ENCODE measurements at regions not wholly inside any gene's neighbourhood (a gene's known extent, or its start where the extent isn't known, plus 50 kb on each side); places are given as distances from the start of the nearest gene placed in this dataset.
"Not testable (repeated sequence)": the region's sequence is repeated elsewhere in the genome, so short reads cannot be mapped to it uniquely, and the experiment has no call there.

DNA sequence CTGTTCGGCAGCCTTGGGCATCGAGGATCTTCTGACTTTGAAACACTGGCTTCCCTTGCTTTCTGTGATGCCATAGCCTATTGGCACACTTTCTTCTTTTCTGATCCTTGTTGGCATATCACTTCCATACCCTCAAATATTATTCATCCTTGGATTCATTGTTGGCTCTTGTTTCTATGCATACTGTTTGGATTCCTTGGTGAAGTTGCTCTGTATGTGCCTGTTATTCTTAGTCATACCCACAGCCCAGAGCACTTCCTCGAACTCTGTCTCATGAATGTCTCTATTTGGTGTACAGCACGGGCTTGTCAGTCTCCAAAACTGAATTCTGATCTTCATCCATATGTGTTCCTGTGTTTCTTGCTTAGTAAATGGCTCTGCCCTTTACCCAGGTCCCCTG, 63.6 kb downstream of the NPIPB11 start:
- H3K4me1 ChIP-seq; H3K9me3 ChIP-seq; H3K27me3 ChIP-seq; in situ Hi-C loops (cut with MboI; ENCODE audit: low pct_ligation_motif_present in 1 of 4, low pct_unique_long_range_greater_than_20kb in 1 of 4, low sequenced_read_pairs in 3 of 4); H3K36me3 ChIP-seq; H3K4me3 ChIP-seq; H3K27ac ChIP-seq; DNase-seq; intact Hi-C loops (cut with DNase I; ENCODE audit: low total_unique reads): not testable (repeated sequence)
- WGBS, 2 donors (ENCODE audit: low coverage in 1 of 2): 81 to 89% methylated on average over 3 to 4 of the region's 4 CpGs

DNA sequence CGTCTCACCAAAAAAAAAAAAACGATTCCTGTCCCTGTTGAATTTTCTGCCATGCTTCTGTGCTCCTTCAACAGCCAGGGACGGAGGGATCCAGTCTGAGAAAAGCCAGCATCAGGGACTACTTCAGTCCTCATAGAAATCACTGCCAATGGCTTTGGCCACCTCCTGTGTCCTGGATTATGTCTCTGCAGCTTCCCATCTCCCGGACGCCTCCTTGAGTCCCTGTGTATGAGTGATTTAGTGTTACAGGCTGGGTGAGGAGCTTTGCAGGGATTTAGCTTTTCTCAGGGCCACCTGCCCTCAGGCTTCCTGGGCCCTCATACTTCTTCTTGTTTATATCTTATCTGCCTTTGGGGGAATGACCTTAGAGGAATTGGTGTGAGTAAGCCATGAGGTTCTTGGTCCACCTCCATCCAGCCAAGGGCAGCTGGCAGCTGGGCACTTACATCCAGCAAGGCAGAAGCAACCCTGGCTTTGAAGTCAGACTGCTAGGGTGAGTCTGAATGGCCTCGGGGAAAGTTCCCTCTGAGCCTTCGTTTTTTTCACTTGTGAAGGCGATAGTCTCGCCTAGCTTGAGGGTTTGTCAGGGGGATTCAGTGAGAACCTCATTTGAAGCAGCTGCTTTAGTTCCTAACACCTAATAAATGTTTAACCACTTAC, 65.6 kb downstream of the NPIPB11 start:
- in situ Hi-C loops (cut with MboI; ENCODE audit: low pct_ligation_motif_present in 1 of 4, low pct_unique_long_range_greater_than_20kb in 1 of 4, low sequenced_read_pairs in 3 of 4); H3K27me3 ChIP-seq; H3K27ac ChIP-seq; H3K36me3 ChIP-seq; H3K4me3 ChIP-seq; intact Hi-C loops (cut with DNase I; ENCODE audit: low total_unique reads); H3K4me1 ChIP-seq; H3K9me3 ChIP-seq; DNase-seq: not testable (repeated sequence)
- WGBS, 2 donors (ENCODE audit: low coverage in 1 of 2): 88% methylated on average over 9 of the region's 9 CpGs; no CpG with 5 or more reads in 1 of the 2 donors

DNA sequence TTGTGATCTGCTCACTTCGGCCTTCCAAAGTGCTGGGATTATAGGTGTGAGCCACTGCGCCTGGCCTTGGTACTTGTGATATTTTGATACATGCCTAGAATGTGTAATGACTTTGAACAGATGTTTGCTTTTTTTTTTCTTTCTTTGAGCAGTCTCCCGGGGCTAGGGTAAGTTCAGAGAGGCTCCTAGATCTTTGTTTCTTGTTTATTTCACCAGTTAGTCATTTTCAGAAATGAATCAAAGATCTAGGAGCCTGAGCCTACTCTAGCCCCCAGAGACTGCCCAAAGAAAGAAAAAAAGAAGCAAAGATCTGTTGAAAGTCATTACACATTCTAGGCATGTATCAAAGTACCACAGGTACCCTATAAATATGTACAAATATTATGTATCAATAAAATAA, 66.3 kb downstream of the NPIPB11 start:
- H3K36me3 ChIP-seq; H3K4me1 ChIP-seq; intact Hi-C loops (cut with DNase I; ENCODE audit: low total_unique reads); in situ Hi-C loops (cut with MboI; ENCODE audit: low pct_ligation_motif_present in 1 of 4, low pct_unique_long_range_greater_than_20kb in 1 of 4, low sequenced_read_pairs in 3 of 4); DNase-seq; H3K9me3 ChIP-seq; H3K4me3 ChIP-seq; H3K27me3 ChIP-seq; H3K27ac ChIP-seq: not testable (repeated sequence)
- 0 to 60% methylated on average over 1 to 3 of the region's 3 CpGs for WGBS, 2 donors (ENCODE audit: low coverage in 1 of 2)

DNA sequence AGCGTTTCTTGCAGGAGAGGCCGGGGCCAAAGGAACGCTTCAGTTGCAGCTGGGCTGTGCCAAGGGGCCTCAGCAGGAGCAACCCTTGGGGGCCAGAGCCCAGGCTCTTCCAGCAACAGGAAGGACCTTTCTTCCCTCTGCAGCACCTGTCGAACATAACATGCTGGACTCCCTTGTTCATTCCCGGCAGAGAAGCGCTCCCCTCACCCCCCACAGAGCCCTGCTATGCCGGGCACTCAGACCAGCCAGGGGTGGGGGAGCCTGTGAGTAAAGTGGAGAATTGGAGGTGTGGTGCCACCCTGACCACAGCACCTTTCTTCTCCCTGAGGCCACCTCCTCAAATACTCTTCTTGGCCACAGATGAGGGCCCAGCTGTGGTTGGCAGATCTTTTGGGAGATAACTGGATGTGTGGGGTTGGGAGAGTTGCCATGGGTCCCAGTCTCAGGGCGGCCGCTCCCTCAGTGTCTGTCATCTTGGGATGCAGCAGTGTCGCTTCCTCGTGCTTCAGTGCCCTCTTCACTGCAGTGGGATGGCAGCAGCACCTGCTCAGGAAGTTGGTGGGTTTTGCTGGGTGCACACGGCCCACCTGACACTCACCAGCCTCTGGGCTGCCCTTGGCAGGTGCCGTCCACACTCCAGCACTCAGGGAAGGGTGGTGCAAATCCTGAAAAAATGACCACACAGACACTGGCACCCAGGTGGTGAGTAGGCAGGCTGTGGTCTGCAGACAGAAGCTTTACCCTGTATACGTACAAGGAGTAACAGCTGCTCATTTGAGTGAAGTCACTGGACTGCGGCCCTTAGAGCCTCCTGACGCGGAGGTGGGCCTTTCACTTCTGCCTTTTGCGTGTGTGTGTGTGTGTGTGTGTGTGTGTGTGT, 67.5 kb downstream of the NPIPB11 start:
- H3K27me3 ChIP-seq; H3K4me1 ChIP-seq; intact Hi-C loops (cut with DNase I; ENCODE audit: low total_unique reads); H3K9me3 ChIP-seq; in situ Hi-C loops (cut with MboI; ENCODE audit: low pct_ligation_motif_present in 1 of 4, low pct_unique_long_range_greater_than_20kb in 1 of 4, low sequenced_read_pairs in 3 of 4); H3K4me3 ChIP-seq; H3K36me3 ChIP-seq: not testable (repeated sequence)
- 70% methylated on average over 16 of the region's 18 CpGs; no CpG with 5 or more reads in 1 of the 2 donors for WGBS, 2 donors (ENCODE audit: low coverage in 1 of 2)
- DNase-seq: peak; percentile 48
- H3K27ac ChIP-seq: peak overlapping the region in 1 of 4 donors; percentile 34
- peak in 1 of 3 donors; percentile 33 for TF ChIP-seq POLR2AphosphoS5 (IDR thresholded peaks at IDR 0.05)

DNA sequence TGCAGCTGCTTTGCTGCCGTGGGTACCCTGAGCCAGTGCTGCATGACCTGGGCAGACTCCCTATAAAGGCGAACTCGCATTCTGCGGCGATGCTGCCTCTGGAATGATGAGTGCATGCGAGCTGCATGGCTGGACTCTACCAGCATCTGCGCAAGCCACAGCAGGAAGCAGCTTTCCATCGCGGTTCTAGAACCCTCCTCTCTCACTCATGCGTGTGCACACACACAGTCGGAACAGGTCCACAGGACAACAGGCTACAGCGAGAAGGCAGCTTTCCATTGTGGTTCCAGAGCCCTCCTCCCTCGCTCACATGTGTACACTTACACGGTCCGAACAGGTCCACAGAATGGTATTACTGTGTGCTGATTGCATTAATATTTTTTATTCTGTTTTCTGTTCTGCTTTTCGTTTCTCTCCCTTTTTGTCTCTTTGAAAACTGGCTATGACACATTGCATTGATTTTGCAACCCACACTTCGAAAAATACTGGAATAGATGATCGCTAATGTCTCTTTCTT, 69.1 kb downstream of the NPIPB11 start:
- in situ Hi-C loops (cut with MboI; ENCODE audit: low pct_ligation_motif_present in 1 of 4, low pct_unique_long_range_greater_than_20kb in 1 of 4, low sequenced_read_pairs in 3 of 4); H3K9me3 ChIP-seq; H3K4me3 ChIP-seq; intact Hi-C loops (cut with DNase I; ENCODE audit: low total_unique reads); H3K4me1 ChIP-seq; DNase-seq; H3K36me3 ChIP-seq; H3K27me3 ChIP-seq; H3K27ac ChIP-seq: not testable (repeated sequence)
- WGBS, 2 donors (ENCODE audit: low coverage in 1 of 2): 89 to 98% methylated on average over 5 to 15 of the region's 18 CpGs

DNA sequence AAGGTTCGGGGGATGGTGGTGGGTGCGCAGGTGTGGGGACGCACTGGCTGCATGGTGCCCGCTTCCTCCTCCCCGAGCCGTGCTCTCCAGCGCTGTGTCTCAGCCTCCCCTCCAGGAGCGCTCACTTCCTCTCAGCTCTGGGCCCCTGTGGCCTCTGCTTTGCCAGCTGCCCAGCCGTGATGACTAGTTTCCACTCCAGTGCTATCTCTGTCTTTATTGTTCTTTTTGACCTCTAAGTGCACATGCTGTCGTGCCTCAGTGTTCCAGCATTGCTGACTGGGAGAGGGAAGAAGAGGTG, 71.0 kb downstream of the NPIPB11 start:
- H3K36me3 ChIP-seq; H3K4me1 ChIP-seq; H3K27me3 ChIP-seq; H3K27ac ChIP-seq; in situ Hi-C loops (cut with MboI; ENCODE audit: low pct_ligation_motif_present in 1 of 4, low pct_unique_long_range_greater_than_20kb in 1 of 4, low sequenced_read_pairs in 3 of 4); DNase-seq; intact Hi-C loops (cut with DNase I; ENCODE audit: low total_unique reads); H3K4me3 ChIP-seq; H3K9me3 ChIP-seq: not testable (repeated sequence)
- 78% methylated on average over 7 of the region's 10 CpGs; no CpG with 5 or more reads in 1 of the 2 donors for WGBS, 2 donors (ENCODE audit: low coverage in 1 of 2)

DNA sequence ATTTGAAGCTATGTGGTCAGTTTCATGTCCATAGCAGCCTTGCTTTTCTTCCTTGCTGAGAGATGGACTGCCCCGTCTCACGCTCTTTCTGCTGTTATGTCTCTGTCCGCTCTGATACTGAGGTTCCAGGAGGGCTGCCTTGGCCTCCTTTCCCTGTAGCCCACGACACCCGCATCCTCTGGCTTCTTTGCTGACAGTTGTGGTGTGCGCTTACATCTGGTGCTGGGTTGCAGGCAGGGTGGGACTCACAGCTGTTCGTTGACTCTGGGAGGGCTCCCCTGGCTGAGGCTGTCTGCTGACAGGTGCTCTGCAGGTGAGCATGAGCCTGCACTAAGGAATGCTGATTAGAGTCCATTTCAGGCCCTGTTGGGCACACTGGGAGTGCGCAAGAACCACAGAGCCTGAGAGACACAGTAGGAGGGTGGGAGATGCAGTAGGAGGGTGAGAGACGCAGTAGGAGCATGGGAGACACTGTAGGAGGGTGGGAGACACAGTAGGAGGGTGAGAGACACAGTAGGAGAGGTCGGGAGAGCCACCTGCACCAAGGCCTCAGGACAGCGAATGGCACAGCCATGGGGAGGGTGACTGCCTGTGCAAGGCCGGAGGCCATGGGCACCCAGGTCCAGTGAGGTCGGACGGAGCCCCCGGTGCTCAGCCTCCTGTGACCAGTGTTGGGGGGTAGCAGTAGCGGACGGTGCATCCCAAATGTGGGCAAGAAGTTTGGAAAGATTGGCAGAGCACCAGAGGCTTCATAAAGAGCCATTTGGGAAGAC, 71.5 kb downstream of the NPIPB11 start:
- H3K9me3 ChIP-seq; intact Hi-C loops (cut with DNase I; ENCODE audit: low total_unique reads); H3K27me3 ChIP-seq; H3K27ac ChIP-seq; H3K36me3 ChIP-seq; H3K4me3 ChIP-seq; H3K4me1 ChIP-seq; in situ Hi-C loops (cut with MboI; ENCODE audit: low pct_ligation_motif_present in 1 of 4, low pct_unique_long_range_greater_than_20kb in 1 of 4, low sequenced_read_pairs in 3 of 4); DNase-seq: not testable (repeated sequence)
- 86 to 100% methylated on average over 2 to 17 of the region's 17 CpGs for WGBS, 2 donors (ENCODE audit: low coverage in 1 of 2)

DNA sequence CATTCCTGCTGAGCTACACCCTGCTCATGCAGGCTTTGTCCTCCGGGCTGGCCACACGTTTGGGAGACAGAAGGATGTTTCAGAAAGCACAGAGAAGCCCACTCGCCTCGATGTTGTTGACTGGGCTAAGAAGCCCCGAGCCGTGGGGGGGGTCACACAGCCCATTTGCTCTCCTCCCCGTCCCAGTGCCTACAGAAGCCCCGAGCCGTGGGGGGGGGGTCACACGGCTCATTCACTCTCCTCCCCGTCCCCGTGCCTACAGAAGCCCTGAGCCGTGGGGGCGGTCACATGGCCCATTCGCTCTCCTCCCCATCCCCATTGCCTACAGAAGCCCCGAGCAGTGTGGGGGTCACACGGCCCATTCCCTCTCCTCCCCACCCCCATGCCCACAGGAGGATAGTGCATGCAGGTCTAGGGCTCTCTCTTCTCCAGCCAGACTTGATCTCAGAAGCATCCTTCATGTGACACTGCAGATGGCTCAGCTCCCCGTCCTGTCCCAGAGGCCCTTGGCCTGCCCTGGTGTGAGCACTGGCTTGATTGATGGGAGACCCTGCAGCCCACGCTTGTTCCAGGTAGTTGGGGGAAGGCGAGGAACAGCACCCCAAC, 72.9 kb downstream of the NPIPB11 start:
- H3K36me3 ChIP-seq; H3K27me3 ChIP-seq; H3K4me1 ChIP-seq; intact Hi-C loops (cut with DNase I; ENCODE audit: low total_unique reads); in situ Hi-C loops (cut with MboI; ENCODE audit: low pct_ligation_motif_present in 1 of 4, low pct_unique_long_range_greater_than_20kb in 1 of 4, low sequenced_read_pairs in 3 of 4); DNase-seq; H3K9me3 ChIP-seq; H3K4me3 ChIP-seq; H3K27ac ChIP-seq: not testable (repeated sequence)
- WGBS, 2 donors (ENCODE audit: low coverage in 1 of 2): 90 to 96% methylated on average over 5 to 15 of the region's 20 CpGs

DNA sequence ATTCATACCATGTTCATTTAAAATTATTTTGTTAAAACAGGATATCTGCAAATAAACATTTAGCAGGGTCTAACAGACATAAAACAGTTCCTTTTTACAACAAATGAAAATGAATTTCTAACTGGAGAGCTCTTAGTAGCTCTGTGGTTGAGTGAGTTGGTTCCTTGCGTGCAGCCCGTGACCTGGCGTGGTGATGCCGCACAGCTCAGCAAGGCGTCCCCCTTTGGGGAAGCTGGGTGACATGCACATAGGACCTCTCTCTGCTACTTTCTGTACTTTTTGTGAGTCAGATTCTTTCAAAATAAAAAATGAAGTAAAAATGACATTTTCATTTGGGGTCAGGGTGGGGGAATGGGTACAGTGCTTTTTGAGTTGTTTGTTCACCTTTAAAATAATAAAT, 75.9 kb downstream of the NPIPB11 start:
- H3K36me3 ChIP-seq; H3K27me3 ChIP-seq; H3K4me1 ChIP-seq; intact Hi-C loops (cut with DNase I; ENCODE audit: low total_unique reads); DNase-seq; in situ Hi-C loops (cut with MboI; ENCODE audit: low pct_ligation_motif_present in 1 of 4, low pct_unique_long_range_greater_than_20kb in 1 of 4, low sequenced_read_pairs in 3 of 4); H3K27ac ChIP-seq; H3K9me3 ChIP-seq; H3K4me3 ChIP-seq: not testable (repeated sequence)
- no CpG with 5 or more reads among the region's 5 CpGs for WGBS, 2 donors (ENCODE audit: low coverage in 1 of 2)

DNA sequence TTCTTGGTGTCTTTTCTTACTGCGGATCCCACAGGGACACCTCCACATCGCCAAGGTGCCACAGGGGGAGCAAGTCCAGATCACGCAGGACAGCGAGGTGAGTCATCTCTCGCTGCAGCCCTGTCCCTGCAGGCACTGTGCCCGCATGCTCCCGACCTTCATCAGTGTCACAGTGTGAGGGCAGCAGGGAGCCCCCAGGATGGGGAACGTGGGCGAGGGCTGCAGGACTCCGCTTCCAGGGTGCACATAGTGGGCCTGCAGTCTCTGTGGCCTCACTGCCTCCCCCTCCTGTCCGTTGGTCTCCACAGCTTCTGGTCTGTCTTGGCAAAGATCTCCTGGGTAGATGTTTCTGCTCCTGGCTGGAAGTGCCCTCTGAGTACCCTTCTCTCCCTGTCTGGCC, 78.0 kb downstream of the NPIPB11 start:
- H3K36me3 ChIP-seq; H3K4me3 ChIP-seq; intact Hi-C loops (cut with DNase I; ENCODE audit: low total_unique reads); H3K4me1 ChIP-seq; H3K9me3 ChIP-seq; H3K27me3 ChIP-seq; in situ Hi-C loops (cut with MboI; ENCODE audit: low pct_ligation_motif_present in 1 of 4, low pct_unique_long_range_greater_than_20kb in 1 of 4, low sequenced_read_pairs in 3 of 4); H3K27ac ChIP-seq; DNase-seq: not testable (repeated sequence)
- WGBS, 2 donors (ENCODE audit: low coverage in 1 of 2): 75% methylated on average over 10 of the region's 11 CpGs; no CpG with 5 or more reads in 1 of the 2 donors

All from transverse colon (tissue), 4 donors.